ENCODE measurements at regions not wholly inside any gene's neighbourhood (a gene's known extent, or its start where the extent isn't known, plus 50 kb on each side); places are given as distances from the start of the nearest gene placed in this dataset.

DNA sequence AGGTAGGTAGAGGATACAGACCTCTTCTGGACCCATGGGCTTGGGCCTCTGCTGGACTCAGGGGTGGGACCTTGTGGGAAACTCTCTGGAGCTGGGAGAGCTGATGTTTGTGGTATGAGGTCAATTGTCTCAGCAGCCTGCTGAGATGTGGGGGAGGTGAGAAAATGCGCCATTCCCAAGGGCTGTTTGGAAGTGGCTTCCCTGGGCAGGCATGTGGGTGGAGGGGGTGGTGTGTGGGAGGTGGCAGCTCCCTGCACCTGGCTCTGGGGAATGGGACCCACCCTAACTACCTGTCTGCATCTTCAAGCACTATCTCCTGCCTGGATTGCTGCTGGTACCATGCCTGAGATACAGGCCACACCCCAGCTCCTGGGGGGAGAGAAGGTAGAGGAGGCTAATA lies 97.4 kb upstream of the THY1 start:
- no peak for DNase-seq

- DNase-seq, result no peak
Measured at GRCh38 chr11:119519796-119520195, 96.8 kb upstream of the THY1 start.

DNA sequence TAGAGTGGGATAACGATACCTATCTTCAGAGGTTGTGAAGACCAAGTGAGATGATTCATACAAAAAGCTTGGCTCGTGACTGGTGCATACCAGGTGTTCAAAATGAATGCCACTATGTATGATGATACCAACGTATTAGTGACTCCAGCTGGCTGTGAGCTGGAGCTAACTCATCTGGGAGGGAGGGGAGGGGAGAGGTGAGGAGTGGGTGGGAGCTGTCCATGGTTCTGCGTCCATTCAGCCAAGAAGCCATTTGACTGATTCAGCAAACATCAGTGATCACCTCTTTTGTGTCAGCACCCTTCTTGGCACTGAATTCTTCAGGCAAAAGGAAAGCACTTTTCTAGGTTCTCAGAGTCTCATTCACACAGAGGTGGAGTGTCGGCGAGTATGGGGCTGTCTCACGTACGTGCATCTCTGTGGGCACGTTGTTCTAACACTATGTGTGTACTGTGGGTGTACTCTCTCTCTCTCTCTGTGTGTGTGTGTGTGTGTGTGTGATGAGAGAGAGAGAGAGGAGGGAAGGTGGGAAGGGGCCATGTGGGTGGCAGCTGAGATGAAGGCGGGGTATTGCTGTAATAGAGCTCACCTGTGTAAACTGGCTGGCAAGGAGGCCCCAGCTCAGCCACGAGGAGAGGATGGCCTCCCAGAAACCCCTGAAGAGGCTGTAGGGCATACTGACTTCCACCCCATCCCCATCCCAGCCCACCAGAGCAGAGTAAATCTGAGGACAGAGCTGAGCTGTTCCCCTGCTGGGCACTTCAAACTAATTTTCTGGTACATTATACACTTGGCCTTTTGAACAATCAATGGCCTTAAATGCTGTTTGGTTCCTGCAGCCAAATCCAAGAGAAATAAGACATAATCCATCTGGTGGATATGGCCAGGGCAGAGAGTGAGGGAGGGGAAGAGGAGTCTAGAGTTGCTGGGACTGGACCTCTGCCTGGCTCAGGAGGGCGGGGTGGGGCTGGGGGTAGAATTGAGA lies 96.1 kb upstream of the THY1 start:
- DNase-seq, result no peak

DNA sequence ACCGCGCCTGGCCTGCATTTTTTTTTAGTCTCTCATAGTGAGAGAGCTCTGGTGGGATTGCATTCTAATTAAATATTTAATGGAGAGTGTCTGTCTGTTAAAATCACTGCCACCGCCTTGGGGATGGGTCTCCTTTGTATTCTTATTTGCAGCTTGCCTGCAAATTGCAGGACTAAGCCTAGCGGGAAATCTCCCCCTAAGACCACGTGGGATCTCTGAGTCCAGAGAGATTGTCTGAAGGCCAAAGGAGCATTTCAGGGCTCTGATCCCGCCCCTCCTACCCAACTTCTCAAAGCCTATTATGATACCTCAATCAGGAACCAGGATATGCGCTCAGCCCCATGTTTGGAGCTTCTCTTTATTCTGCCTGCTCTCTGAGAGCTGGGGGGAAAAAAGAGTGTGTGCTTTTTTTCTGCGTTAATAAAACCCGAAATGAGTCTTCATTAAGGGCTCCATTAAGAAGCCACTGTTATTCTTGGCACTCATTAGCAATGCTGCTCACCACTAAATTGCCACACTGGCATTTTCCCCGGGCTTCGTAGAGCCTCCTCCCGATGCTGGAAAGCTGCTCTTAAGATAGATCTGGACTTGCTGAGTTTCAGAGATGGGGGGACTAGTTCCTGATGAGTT lies 92.9 kb upstream of the THY1 start:
- DNase-seq, result no peak

DNA sequence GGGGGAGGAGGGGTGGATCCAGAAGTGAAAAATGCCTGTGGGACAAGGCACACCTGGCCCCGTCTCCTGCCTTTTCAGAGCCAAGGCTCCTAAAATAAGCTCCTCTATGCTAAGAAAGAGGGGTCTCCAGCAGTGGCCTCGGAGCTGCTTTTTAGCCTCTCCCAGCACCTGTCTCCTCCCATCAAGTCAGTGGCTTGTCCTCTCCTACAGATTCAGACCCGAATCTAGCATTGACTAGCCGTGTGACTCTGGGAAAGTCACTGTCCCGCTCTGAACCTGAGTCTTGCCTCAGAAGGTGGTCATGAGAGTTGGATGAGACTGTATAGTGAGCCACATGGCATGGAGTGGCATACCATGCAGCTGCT lies 90.8 kb upstream of the THY1 start:
- no peak for DNase-seq

- no peak for DNase-seq
Measured at GRCh38 chr11:119513131-119513805, 90.3 kb upstream of the THY1 start.

DNA sequence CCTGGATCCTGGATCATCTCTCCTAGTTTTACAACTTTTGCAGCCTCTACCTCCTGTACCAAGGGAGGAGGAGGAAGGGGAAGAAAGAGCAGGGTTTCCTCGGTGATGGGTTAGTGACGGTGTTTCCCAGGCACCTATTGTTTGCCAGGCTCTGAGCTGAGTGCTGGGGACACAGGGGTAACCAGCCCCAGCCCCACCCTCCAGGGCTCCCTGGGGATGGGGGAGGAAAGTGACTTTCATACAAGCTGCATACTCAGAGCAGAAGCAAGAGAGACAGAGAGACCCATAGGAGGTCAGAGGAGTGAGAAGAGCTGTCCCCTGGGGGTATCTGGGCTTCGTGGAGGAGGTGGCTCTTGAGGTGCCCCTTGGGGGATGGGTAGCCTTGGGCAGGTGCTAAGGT lies 89.4 kb upstream of the THY1 start:
- DNase-seq, result no peak

DNA sequence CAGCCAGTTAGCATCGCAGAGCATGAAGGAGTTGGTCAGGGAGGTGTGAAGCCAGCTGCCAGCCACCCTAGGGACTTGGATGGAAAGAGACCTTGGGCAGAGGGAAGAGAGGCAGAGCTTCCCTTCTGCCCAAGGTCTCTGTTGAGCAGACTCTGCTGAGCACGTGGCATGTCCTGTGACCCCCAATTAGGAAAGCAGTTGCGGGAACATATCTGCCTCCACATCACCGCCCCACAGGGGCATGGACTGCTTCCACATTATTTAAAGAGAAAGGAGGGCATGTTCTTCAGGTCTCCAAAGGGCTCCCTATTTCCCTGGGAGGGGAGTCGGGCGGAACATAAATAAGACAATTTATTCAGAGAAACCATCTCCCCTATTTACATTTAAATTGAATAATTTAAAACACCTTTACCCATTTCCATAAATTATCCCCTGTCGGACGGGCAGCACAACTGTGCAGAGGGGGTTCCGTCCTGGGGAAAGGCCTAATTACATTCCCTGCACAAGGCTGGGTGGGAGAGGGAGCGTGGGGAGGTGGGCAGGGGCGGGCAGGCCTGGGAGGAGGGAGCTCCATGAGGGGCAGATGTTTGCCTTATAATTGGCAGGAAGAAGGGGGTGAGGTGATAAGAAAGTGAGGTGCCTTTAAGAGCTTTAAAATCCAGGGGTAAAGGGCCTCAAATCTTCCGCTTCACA lies 88.8 kb upstream of the THY1 start:
- DNase-seq, result no peak

- DNase-seq, result no peak
Measured at GRCh38 chr11:119509969-119510401, 87.0 kb upstream of the THY1 start.

DNA sequence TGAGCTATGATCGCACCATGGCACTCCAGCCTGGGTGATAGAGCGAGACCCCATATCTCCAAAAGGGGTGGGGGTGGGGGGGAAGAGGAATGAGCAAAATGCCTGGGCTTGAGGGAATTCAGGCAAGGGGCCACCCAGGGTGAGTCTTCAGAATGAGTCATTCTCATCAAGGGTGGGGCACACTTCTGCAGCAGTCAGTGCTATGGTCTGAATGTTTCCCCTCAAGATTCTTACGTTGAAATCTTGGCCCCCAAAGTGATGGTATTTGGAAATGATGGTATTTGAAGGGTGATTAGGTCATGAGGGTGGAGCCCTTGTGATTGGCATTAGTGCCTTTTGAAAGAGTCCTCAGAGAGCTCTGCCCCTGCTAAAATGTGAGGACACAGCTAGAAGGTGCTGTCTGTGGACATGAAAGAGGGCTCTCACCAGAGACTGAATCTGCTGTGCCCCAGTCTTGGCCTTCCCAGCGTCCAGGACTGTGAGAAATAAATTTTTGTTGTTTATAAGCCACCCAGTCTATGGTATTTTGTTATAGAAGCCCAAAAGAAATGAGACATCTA lies 86.4 kb upstream of the THY1 start:
- no peak for DNase-seq

DNA sequence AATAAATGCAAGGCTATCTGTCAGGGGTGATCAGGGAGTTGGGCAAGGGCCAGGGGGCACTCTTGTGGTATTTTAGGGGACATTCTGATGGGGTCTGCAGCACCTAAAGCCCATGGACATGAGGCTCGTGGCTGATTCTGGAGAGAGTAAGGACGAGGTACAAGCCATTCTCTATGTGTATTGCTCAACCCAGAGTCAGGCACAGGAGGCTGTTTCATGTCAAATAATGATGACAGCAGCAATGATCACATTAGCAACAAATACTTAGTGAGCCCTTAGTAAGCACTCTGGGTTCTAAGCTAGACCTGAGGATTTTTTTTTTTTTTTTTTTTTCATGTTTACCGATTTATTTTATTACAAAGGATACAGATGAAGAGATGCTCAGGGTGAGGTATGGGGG lies 83.5 kb upstream of the THY1 start:
- DNase-seq, result no peak

DNA sequence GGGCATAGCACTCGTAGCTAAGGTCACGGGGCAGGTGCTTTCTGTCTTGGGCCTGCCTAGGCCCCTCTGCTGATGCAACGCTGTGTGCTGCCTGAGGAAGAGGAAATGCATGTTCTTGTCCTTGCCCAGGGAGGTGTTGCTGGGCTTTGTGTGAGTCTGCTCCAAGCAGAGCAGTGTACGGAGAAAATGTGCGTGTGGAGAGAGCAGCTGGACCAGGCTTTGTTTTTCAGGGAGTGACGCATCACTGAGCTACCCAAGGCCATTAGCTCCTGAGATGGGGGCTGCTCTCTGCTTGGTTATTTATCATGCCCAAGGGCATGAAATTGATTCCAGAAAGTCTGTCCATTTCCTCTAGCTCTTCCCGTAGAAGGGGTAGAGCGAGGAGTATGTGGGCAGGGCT lies 82.9 kb upstream of the THY1 start:
- no peak for DNase-seq

- no peak for DNase-seq
Measured at GRCh38 chr11:119505071-119505470, 82.1 kb upstream of the THY1 start.

GRCh38 chr11:119504371-119504770 lies 81.4 kb upstream of the THY1 start:
- no peak for DNase-seq

- DNase-seq, result no peak
Measured at GRCh38 chr11:119501777-119502405, 78.9 kb upstream of the THY1 start.

- no peak for DNase-seq
Measured at GRCh38 chr11:119497717-119498116, 74.7 kb upstream of the THY1 start.

DNA sequence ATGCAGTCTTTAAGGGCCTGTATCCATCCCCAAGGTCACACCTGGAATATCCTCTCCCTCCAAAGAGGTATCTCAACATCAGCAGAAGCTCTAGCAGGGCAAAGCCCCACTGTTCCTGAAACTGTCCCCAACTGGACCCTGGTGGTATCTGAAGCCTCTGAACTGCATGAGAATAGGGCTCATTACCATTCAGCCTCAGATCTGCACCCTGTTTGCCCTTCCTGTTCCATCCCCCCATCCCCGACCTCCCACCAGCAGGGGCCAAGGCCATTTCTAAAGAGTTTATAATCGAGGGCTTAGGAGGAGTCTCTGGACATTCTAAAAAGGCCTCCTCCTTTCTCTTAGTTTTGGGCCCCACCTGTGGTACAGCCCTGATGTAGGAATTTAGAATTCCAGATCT lies 74.0 kb upstream of the THY1 start:
- no peak for DNase-seq

GRCh38 chr11:119496469-119496868 lies 73.5 kb upstream of the THY1 start:
- DNase-seq, result no peak

GRCh38 chr11:119493712-119494111 lies 70.7 kb upstream of the THY1 start:
- peak; percentile 5 for DNase-seq

- DNase-seq, result no peak
Measured at GRCh38 chr11:119491753-119492510, 69.0 kb upstream of the THY1 start.

- DNase-seq, result no peak
Measured at GRCh38 chr11:119490253-119491006, 67.5 kb upstream of the THY1 start.
